ENCODE measurements at regions not wholly inside any gene's neighbourhood (a gene's known extent, or its start where the extent isn't known, plus 50 kb on each side); places are given as distances from the start of the nearest gene placed in this dataset.

DNA sequence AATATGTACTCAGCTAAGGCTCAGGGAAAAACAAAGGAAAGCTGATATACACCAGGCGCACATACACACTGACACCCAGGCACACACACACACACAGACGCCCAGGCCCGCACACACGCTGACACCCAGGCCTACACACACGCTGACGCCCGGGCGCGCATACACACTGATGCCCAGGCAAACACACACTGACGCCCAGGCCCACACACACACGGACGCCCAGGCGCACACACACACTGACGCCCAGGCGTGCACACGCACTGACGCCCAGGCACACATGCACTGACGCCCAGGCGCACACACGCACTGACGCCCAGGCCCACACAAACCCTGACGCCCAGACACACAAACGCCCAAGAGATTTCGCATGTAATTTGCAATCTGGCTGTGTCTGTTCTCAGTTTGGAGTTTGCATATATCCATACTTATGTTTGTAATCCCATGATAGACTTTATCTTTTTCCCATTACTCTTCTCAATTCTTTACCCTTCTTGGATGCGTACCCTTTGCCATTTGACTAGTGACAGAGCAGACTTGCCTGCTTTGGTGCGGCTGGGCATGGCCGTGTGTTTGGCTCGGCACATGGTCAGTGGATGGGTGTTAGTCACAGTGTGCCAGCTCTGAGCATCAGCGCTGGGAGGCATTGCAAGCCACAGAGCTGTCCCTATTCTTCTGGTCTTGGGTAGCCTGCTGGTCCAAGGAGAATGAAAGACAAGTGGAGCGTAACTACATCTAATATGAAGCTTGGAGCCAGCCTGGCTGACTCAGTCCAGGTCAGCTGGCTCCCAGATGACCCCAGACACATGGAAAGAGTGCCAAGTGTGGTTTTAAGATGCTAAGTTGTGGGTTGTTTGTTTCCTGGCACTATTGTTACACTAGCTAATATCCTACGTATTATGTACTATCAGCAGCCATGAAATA, 632.4 kb upstream of the ZFP42 start:
- TF ChIP-seq LEF1 (IDR thresholded peaks at IDR 0.05; ENCODE audit: borderline replicate concordance) (no peak), BHLHE40 (IDR thresholded peaks at IDR 0.05; ENCODE audit: borderline replicate concordance) (no peak), ELF4 (IDR thresholded peaks at IDR 0.05) (no peak), HDGF (IDR thresholded peaks at IDR 0.05; ENCODE audit: borderline replicate concordance) (no peak), SP1 (IDR thresholded peaks at IDR 0.05) (no peak), ARNT (IDR thresholded peaks at IDR 0.05) (no peak), SUZ12 (IDR thresholded peaks at IDR 0.05) (no peak), FOXM1 (IDR thresholded peaks at IDR 0.05; ENCODE audit: borderline replicate concordance) (no peak), FOXK2 (IDR thresholded peaks at IDR 0.05) (no peak), FOXA1 (IDR thresholded peaks at IDR 0.05) (no peak)
- TF ChIP-seq, protein P1, sequence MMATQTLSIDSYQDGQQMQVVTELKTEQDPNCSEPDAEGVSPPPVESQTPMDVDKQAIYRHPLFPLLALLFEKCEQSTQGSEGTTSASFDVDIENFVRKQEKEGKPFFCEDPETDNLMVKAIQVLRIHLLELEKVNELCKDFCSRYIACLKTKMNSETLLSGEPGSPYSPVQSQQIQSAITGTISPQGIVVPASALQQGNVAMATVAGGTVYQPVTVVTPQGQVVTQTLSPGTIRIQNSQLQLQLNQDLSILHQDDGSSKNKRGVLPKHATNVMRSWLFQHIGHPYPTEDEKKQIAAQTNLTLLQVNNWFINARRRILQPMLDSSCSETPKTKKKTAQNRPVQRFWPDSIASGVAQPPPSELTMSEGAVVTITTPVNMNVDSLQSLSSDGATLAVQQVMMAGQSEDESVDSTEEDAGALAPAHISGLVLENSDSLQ (IDR thresholded peaks at IDR 0.05), result no peak
